ENCODE measurements at regions not wholly inside any gene's neighbourhood (a gene's known extent, or its start where the extent isn't known, plus 50 kb on each side); places are given as distances from the start of the nearest gene placed in this dataset.

DNA sequence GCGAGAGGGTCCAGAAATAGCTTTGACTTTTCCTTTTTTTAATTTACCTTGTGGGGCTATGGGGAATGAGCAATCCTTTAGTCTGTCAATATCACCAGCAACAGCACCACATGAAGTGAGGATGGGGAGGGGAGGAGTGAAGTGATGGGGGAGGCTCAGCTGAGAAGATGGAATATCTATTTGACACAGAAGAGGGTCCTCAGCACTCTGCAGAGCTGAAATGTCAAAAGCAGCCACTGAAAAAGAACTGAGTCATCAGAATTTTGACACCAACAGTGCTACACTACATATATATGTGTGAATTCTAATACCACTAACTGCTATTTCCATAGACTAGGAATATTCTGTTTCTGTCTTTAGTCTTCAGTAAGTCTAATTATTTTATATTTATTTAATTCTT, 427.0 kb upstream of the PBX1 start:
- Histone ChIP-seq H3K27ac (ENCODE audit: low read depth, low read length) (no peak overlapping the region), H3K9ac (ENCODE audit: low read length) (no peak overlapping the region), H2AFZ (ENCODE audit: low read depth, low read length) (no peak overlapping the region), H3K4me3 (ENCODE audit: insufficient read depth, low read depth, low read length) (no peak overlapping the region), H4K20me1 (ENCODE audit: insufficient read depth, low read length) (no peaks in the 10 kb centered on the region), H3K4me2 (ENCODE audit: low read length) (no peak overlapping the region), H3K27me3 (ENCODE audit: insufficient read depth, low read length) (no peaks in the 10 kb centered on the region), H3K9me3 (ENCODE audit: insufficient read depth, low read depth, low read length) (no peaks in the 10 kb centered on the region), H3K4me1 (ENCODE audit: insufficient read depth, low read length) (no peaks in the 10 kb centered on the region), H3K79me2 (ENCODE audit: insufficient read depth, low read length) (no peaks in the 10 kb centered on the region), H3K36me3 (ENCODE audit: insufficient read depth, low read length) (no peaks in the 10 kb centered on the region)
- no peaks in the 10 kb centered on the region for H3K36me3 Mint-ChIP-seq (ENCODE audit: low read depth, unreplicated experiment)
- DNase-seq (ENCODE audit: low read depth) (no peak), FAIRE-seq (no peak)
- no peaks in the 10 kb centered on the region for H3K27me3 Mint-ChIP-seq (ENCODE audit: low read depth, unreplicated experiment)
- H3K27ac Mint-ChIP-seq (ENCODE audit: unreplicated experiment), result no peak overlapping the region
- no peak overlapping the region for H3K4me3 Mint-ChIP-seq (ENCODE audit: unreplicated experiment)
- TF ChIP-seq, protein P1, sequence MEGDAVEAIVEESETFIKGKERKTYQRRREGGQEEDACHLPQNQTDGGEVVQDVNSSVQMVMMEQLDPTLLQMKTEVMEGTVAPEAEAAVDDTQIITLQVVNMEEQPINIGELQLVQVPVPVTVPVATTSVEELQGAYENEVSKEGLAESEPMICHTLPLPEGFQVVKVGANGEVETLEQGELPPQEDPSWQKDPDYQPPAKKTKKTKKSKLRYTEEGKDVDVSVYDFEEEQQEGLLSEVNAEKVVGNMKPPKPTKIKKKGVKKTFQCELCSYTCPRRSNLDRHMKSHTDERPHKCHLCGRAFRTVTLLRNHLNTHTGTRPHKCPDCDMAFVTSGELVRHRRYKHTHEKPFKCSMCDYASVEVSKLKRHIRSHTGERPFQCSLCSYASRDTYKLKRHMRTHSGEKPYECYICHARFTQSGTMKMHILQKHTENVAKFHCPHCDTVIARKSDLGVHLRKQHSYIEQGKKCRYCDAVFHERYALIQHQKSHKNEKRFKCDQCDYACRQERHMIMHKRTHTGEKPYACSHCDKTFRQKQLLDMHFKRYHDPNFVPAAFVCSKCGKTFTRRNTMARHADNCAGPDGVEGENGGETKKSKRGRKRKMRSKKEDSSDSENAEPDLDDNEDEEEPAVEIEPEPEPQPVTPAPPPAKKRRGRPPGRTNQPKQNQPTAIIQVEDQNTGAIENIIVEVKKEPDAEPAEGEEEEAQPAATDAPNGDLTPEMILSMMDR (IDR thresholded peaks at IDR 0.05; ENCODE audit: insufficient read depth, low read depth, low read length), result no peak
- no peak for TF ChIP-seq EZH2 (IDR thresholded peaks at IDR 0.05; ENCODE audit: insufficient read depth, low read length)
- no peaks in the 10 kb centered on the region for H3K4me1 Mint-ChIP-seq (ENCODE audit: low read depth, unreplicated experiment)
- H3K9me3 Mint-ChIP-seq (ENCODE audit: unreplicated experiment), result no peaks in the 10 kb centered on the region

DNA sequence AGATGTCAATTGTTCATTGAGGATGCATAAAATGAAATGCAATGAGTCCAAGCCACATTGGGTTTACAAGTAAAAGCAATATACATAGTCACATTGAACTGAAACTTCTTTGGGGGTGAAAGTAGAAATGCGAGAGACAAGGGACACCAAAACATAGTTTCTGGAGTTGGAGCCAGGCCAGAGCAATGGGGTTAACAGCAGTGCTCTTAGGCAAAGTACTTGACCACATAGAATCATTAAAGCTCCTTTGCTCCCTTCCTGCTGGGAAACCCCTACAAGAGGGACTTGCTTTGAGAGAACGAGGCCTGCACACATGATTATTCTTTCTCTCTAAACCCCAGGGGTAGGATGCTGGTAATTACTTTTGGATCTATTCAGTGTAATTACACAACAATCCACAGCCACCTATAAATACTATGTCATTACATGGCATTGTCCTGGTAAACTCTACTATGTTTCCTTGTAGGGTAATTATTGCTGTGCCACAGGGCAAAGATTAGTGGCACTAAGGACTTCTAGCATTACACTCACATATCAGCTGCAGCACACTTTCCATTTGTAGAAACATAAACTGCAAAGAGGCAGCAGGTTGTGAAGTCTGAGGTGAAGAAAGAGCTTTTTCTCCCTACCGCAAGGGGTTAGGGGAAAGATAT, 421.6 kb upstream of the PBX1 start:
- FAIRE-seq, result no peak
- no peaks in the 10 kb centered on the region for H3K9me3 ChIP-seq (ENCODE audit: insufficient read depth, low read depth, low read length)
- no peak overlapping the region for H2AFZ ChIP-seq (ENCODE audit: low read depth, low read length)
- Mint-ChIP-seq H3K36me3 (ENCODE audit: low read depth, unreplicated experiment) (no peaks in the 10 kb centered on the region), H3K27me3 (ENCODE audit: low read depth, unreplicated experiment) (no peaks in the 10 kb centered on the region), H3K4me3 (ENCODE audit: unreplicated experiment) (no peak overlapping the region), H3K9me3 (ENCODE audit: unreplicated experiment) (no peaks in the 10 kb centered on the region), H3K4me1 (ENCODE audit: low read depth, unreplicated experiment) (no peaks in the 10 kb centered on the region), H3K27ac (ENCODE audit: unreplicated experiment) (no peak overlapping the region)
- H4K20me1 ChIP-seq (ENCODE audit: insufficient read depth, low read length), result no peaks in the 10 kb centered on the region
- TF ChIP-seq EZH2 (IDR thresholded peaks at IDR 0.05; ENCODE audit: insufficient read depth, low read length), result no peak
- TF ChIP-seq, protein P1 (IDR thresholded peaks at IDR 0.05; ENCODE audit: insufficient read depth, low read depth, low read length), result no peak
- no peak overlapping the region for H3K4me2 ChIP-seq (ENCODE audit: low read length)
- H3K4me3 ChIP-seq (ENCODE audit: insufficient read depth, low read depth, low read length), result no peak overlapping the region
- DNase-seq (ENCODE audit: low read depth), result no peak
- no peak overlapping the region for H3K9ac ChIP-seq (ENCODE audit: low read length)
- H3K4me1 ChIP-seq (ENCODE audit: insufficient read depth, low read length), result no peaks in the 10 kb centered on the region
- H3K79me2 ChIP-seq (ENCODE audit: insufficient read depth, low read length), result no peaks in the 10 kb centered on the region
- no peaks in the 10 kb centered on the region for H3K36me3 ChIP-seq (ENCODE audit: insufficient read depth, low read length)
- no peak overlapping the region for H3K27ac ChIP-seq (ENCODE audit: low read depth, low read length)
- no peaks in the 10 kb centered on the region for H3K27me3 ChIP-seq (ENCODE audit: insufficient read depth, low read length)

DNA sequence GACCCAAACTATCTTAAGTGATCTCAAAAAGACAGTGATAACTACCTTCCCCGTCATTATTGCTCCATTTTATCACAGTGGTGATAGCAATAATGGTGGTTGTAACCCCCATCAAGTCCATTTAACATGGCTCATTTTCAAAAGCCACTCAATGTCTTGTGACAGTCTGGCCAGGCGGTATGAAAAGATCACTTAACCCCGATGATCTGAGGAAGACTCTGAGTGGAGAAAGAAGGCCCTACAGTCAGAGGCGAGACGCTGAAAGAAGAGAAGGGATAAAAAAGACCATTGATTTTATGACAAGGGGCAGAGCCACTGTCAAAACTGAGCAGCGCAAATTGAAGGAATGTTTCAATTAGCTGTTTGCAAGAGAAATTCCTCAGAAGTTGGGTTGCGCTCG, 417.2 kb upstream of the PBX1 start:
- no peaks in the 10 kb centered on the region for H3K4me1 ChIP-seq (ENCODE audit: insufficient read depth, low read length)
- H3K27ac ChIP-seq (ENCODE audit: low read depth, low read length), result no peak overlapping the region
- no peaks in the 10 kb centered on the region for H3K79me2 ChIP-seq (ENCODE audit: insufficient read depth, low read length)
- no peaks in the 10 kb centered on the region for H3K36me3 Mint-ChIP-seq (ENCODE audit: low read depth, unreplicated experiment)
- no peaks in the 10 kb centered on the region for H4K20me1 ChIP-seq (ENCODE audit: insufficient read depth, low read length)
- no peak overlapping the region for H3K4me3 Mint-ChIP-seq (ENCODE audit: unreplicated experiment)
- H3K9ac ChIP-seq (ENCODE audit: low read length), result no peak overlapping the region
- H3K27me3 ChIP-seq (ENCODE audit: insufficient read depth, low read length), result no peaks in the 10 kb centered on the region
- no peaks in the 10 kb centered on the region for H3K4me1 Mint-ChIP-seq (ENCODE audit: low read depth, unreplicated experiment)
- DNase-seq (ENCODE audit: low read depth), result no peak
- FAIRE-seq, result no peak
- TF ChIP-seq, protein P1 (IDR thresholded peaks at IDR 0.05; ENCODE audit: insufficient read depth, low read depth, low read length), result no peak
- no peak for TF ChIP-seq EZH2 (IDR thresholded peaks at IDR 0.05; ENCODE audit: insufficient read depth, low read length)
- H3K4me2 ChIP-seq (ENCODE audit: low read length), result no peak overlapping the region
- no peak overlapping the region for H3K4me3 ChIP-seq (ENCODE audit: insufficient read depth, low read depth, low read length)
- no peak overlapping the region for H3K27ac Mint-ChIP-seq (ENCODE audit: unreplicated experiment)
- H3K36me3 ChIP-seq (ENCODE audit: insufficient read depth, low read length), result no peaks in the 10 kb centered on the region
- H3K27me3 Mint-ChIP-seq (ENCODE audit: low read depth, unreplicated experiment), result no peaks in the 10 kb centered on the region
- H3K9me3 ChIP-seq (ENCODE audit: insufficient read depth, low read depth, low read length), result no peaks in the 10 kb centered on the region
- no peaks in the 10 kb centered on the region for H3K9me3 Mint-ChIP-seq (ENCODE audit: unreplicated experiment)
- no peak overlapping the region for H2AFZ ChIP-seq (ENCODE audit: low read depth, low read length)

Measured in astrocyte (in vitro differentiated cells and primary cell).